Germinal center (tissue), 1 donor: ENCODE measurements at regions not wholly inside any gene's neighbourhood (a gene's known extent, or its start where the extent isn't known, plus 50 kb on each side); places are given as distances from the start of the nearest gene placed in this dataset.

Experiments
- DNase-seq: peaks from one replicate; pipeline ENCODE4 v3.0.0; 2012; ENCODE audit warnings: mixed read lengths, low spot score

DNA sequence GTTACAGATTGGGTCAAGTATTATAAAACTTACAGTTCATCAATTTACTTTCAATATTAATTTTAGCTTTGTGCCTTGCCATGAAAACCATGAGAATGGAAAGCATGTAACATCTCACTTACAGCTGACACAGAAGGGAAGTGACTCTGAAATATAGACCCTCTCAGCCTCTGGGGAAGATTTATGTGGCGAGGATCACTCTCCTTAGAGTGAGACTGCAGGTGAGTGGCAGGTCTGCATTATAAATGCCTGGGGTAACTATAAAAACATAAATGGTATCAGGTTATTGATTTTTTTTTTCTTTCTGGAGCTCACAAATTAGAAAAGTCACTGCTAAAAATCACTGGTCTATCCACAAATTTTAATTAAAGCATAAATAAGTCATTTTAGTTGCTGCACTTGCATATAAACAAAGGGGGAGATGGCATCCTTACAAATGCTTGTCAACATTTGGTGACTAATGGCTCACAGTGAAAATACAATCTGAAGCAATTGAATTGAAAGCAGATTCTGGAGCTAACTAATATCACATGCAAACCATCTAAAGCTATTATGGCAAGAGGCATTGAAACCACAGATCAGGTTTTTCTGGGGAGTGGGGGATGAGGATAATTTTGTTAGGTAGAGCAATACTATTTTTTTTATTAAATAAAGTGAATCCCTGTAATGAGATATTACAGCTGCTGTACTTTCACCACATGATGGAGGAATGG is 200.9 kb downstream of the TM2D1 start:
- DNase-seq = no peak

DNA sequence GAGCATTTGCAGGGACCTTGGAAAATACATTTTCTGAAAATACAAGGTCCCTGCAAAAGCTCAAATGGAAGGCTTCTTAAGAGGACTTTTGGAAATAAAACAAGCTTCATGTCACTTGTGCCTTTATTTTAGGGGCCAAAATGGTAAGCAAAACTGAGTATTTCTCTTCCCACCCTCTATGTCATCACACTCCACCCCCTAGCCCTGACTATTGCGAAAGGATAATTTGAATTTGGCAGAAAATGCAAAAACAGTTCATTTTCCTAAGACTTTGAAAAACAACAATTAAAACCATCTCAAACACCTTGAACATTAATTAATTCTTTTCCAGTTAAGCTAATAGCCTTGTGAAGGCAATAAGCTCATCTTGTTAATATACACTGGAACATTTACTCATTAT is 201.7 kb downstream of the TM2D1 start:
- no peak for DNase-seq

DNA sequence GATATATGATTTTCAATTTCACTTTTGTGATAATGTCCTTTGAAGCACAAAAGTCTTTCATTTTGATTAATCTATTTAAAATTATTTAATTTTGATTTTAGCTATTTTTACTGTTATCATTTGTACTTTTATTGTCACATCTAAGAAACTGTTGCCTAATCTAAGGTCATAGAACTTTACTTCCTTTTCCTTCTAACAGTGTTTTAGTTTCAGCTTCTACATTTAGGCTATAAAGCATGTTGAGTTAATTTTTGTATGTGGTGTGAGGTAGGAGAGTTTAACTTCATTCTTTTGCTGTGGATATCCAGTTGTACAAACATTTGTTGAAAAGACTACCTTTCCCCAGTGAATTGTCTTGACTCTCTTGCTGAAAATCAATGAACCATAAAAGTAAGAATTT is 204.5 kb downstream of the TM2D1 start:
- DNase-seq = no peak

DNA sequence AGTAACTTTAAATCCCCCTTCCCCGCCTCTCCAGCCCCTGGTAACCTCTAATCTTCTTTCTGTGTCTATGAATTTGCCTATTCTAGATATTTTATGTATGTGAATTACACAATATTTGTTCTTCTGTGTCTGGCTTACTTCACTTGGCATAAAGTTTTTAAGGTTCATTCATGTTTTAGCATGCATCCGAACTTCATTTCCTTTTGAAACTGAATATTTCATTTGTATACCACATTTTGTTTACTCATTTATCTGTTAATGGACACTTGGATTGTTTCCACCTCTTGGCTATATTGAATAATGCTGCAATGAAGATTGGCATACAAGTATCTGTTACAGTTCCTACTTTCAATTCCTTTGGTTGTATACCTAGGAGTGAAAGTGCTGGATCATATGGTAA is 205.3 kb downstream of the TM2D1 start:
- no peak for DNase-seq

DNA sequence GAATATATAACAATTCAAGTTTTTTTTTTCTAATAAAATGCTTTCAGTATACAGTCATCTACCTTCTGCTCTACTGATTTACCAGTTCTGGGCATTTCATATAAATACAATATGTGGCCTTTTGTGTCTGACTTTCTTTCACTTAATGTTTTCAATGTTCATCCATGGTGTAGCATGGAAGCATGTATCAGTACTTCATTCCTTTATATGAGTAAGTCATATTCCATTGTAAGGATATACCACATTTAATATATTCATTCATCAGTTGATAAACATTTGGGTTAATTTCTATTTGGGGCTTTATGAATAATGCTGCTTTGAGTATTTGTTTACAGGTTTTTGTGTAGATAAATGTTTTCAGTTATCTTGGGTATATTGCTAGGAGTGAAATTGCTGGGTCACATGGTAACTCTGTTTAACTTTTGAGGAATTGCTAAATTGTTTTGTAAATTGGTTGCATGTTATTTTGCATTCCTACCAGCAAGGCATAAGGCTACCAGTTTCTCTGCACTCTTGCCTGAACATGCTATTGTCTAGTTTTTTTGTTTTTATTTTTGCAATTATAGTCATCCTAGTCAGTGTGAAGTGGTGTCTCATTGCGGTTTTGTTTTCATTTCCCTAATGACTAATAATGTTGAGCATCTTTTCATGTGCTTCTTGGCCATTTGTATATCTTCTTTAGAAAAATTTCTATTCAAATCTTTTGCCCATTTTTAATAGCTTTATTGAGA is 206.1 kb downstream of the TM2D1 start:
- no peak for DNase-seq

DNA sequence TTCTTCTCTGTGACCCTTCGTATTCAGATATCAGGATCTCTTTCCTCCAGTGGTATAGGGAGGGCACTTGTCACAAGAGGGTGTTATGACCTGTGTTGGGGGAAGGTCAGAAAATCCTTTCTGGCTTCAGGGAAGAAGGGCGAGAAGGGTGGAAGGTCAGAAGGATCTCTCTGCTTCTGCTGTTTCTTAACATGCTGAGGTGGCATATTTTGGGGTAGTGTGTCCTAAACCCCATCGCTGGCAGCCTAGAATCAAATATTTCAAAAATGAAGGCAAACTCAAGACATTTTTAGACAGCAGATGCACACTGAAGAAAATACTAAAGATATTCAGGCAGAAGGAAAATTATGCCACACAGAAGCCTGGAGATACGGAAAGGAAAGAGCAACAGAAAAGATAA is 207.6 kb downstream of the TM2D1 start:
- no peak for DNase-seq

DNA sequence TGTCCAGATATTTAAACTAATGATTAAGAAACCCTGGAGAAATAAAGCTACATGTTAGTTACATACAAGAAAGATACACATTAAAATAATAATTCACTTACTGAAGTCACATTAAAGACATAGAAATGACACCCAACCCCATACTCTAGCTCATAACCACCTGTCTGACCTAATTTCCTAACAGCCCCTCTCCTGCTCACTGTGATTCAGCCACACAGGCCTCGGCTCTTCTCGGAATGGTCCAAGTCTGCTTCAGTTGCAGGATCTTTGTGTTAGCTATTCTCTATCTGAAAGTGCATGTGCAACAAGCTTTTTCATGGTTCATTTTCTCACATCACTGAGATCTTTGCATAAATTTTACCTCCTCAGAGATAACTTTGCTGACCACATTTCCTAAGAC is 209.8 kb downstream of the TM2D1 start:
- no peak for DNase-seq
